ENCODE measurements at regions not wholly inside any gene's neighbourhood (a gene's known extent, or its start where the extent isn't known, plus 50 kb on each side); places are given as distances from the start of the nearest gene placed in this dataset.
"Not testable (repeated sequence)": the region's sequence is repeated elsewhere in the genome, so short reads cannot be mapped to it uniquely, and the experiment has no call there.

DNA sequence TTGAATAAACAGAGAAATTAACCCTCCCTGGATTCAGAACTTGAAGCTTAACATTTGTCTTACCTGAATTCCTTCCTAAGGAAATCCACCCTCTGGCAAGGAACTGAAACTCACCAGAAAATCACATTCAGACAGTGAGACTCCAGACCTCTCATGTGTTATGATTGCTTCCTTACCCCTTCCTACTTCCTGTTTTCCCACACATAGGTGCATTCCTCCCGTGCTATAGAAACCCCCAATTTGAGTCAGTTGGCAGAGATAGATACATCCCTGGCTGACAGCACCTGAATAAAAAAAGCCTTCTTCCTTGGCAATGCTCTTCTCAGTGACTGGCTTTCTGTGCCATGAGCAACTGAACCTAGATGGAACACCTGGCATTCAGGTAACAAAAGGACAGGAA is 157.0 kb upstream of the SMIM31 start:
- no peak for DNase-seq (ENCODE audit: low read depth)

DNA sequence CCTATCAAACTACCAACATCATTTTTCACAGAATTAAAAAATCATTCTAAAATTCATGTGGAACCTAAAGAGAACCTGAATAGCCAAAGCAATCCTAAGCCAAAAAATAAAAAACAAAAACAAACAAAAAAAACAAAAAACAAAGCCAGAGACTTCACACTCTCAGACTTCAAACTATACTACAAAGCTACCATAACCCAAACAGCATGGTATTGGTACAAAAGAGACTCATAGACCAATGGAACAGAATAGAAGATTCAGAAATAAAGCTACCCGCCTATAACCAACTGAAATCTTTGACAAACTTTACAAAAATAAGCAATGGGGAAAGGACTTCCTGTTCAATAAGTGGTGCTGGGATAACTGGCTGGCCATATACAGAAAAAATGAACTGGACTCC is 152.3 kb upstream of the SMIM31 start:
- DNase-seq (ENCODE audit: low read depth) = no peak

DNA sequence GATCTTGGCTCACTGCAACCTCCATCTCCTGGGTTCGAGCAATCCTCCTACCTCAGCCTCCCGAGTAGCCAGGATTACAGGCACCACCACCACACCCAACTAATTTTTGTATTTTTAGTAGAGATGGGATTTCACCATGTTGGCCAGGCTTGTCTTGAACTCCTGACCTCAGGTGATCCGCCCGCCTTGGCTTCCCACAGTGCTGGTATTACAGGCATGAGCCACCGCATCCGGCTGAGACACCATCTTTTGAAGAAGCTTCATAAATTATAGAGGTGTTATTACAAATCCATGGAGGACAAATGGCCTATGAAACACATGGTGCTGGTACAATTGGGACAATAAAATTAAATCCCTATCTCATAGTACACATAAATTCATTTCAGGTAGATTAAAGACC is 148.1 kb upstream of the SMIM31 start:
- not testable (repeated sequence) for DNase-seq (ENCODE audit: low read depth)

DNA sequence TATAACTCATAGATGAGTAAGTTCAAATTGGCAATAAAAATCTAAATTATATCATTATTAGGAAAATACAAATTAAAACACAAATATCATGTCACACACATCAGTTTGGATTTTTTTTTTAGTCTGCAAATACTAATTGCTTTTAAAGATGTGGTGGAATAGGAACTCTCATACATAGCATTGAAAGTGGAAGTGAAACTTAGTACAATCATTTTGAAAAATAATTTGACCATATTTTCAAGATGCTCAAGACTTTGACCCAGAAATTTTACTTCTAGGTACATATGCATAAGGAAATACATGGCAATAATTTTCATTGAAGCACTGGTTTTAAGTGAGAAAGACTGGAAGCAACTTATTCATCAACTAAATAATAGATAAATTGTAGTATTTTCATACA is 147.5 kb upstream of the SMIM31 start:
- no peak for DNase-seq (ENCODE audit: low read depth)

DNA sequence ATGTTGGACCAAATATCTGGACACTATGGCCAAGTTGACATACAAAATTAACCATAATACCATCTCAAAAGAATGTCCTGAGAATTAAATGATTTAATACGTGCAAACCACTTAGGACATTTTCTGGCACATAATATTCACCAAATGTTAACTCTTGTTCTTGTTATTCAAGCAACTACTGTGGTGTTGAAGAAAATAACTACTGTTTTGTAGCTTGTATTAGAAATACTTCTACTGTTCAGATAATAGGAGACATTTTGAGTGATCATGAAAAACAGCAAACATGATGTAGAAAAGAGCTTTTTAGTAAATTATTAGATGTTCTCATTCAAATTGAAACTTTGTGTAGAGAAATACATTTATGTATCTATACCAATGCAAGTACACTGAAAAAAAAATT is 140.7 kb upstream of the SMIM31 start:
- DNase-seq (ENCODE audit: low read depth) = no peak

DNA sequence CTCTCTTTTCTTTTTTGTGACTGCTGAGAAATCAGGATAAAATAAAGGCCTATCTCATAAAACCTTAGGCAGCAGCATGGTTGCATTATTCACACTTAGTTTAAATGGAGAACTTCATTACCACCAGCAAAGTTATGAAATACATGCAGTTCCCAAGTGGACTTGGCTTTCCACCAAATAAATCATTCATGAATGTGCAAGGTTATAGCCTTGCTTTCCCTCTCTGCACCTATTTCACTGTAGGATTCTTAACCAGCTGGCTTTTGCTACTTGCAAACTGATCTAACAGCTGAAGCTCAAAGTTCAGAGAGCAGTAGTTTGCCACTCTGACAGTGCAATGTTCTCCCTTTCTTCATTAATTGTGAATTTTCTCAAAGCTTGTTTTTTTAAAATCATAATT is 140.1 kb upstream of the SMIM31 start:
- no peak for DNase-seq (ENCODE audit: low read depth)

DNA sequence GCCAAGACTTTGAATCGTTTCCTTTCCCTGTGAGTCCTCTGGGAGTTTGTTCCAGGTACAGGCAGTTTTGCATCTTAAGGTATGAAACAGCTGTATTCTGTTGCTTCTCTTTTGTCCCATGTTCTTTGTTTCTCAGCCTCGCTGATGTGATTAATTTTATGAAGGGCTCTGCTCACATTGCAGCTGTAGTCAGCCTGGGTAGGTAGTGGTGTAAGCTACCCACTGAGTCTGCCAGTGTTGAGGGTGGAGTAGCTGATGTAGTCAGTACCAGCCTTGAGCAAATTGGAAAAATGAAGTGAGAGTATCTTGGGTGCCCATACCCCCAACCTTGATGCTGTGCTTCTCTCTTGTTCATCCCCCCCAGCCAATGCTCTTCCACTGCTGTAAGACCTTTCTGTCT is 139.6 kb upstream of the SMIM31 start:
- no peak for DNase-seq (ENCODE audit: low read depth)

DNA sequence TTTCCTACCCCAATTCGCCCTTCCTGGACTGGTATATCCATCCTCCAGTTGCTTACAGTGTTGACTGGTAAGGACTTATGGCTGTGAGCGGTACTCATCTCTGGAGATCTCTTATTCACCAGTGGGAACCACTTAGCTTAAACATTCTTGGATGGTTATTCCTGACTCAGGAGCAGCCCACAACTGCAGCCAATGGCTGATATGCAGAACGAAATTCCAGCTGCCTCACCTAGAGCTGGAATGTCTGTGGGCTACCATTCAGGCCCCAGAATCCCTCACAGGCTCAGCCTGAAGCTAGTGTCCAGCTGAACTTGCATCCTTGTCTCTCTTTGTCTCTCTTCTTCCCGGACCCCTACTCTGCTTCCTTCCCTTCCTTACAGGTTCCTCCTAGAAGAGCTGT is 138.9 kb upstream of the SMIM31 start:
- DNase-seq (ENCODE audit: low read depth) = no peak

DNA sequence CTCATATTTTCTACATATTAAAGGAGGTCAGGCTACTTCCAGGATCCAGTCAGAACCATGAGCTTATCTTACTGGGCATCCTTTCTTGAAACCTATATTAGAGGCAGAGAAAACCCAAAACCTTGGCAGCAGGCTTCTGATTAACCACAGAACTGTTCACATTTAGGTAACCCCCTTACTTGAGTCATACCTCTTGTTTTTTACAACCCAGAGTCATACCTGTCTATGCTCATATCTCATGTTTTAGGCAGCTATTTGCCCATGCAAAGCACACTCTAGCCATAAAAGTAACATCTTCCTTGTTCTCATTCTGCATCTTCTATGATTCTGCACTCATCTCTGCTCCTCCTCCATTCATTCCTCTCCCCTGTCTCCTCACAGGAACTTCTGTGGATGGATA is 138.0 kb upstream of the SMIM31 start:
- no peak for DNase-seq (ENCODE audit: low read depth)

DNA sequence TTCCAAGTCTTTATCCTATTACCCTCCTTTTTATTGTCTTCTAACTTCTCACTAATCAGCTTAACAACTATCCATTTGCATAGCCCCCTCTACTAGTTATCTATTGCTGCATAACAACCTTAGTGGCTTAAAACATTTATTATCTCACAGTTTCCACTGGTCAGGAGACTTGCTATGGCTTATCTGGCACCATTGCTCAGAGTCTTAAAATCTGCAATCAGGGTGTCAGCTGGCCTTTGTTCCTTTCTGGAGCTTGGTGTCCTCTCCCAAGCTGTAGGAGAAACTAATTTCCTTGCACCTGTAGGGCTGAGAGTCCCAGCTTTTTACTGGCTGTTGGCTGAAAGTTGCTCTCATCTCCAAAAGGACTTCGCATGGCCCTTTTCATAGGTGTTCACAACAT is 137.0 kb upstream of the SMIM31 start:
- no peak for DNase-seq (ENCODE audit: low read depth)

DNA sequence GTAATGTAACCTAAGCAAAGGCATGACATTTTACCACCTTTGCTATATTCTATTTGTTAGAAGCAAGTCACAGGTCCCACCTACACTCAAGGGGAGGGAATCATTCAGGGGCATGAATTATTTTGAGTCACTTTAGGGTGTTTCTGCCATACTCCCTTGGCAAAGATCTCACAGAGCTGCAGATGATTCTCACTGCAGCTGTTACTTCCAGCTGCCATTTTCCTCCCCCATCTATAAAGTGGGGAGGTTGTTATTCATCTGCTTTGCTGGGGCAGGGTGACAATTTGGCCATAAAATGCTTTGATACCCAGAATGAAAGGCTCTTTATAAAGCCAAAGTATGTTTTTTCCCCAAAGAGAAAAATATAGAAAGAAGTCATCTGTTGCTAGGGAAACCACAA is 136.5 kb upstream of the SMIM31 start:
- no peak for DNase-seq (ENCODE audit: low read depth)

DNA sequence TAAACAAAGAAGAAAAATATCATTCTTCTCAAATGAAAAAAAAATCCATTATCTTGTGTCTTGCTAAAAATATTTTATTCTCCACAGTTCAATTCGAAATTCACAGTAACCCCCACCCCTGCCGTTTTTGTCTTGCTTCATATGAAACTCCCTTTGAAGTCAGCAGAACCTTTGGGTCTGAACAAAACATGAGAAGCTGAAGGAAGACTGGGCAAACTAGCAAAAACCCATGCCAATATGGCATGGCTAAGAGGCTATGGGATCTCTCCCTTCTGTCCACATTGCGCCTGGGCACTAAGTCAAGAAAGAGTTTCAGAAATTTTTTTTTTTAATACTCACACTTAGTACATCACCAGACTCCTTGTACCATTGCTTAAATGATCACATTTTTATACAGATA is 136.0 kb upstream of the SMIM31 start:
- DNase-seq (ENCODE audit: low read depth) = no peak

DNA sequence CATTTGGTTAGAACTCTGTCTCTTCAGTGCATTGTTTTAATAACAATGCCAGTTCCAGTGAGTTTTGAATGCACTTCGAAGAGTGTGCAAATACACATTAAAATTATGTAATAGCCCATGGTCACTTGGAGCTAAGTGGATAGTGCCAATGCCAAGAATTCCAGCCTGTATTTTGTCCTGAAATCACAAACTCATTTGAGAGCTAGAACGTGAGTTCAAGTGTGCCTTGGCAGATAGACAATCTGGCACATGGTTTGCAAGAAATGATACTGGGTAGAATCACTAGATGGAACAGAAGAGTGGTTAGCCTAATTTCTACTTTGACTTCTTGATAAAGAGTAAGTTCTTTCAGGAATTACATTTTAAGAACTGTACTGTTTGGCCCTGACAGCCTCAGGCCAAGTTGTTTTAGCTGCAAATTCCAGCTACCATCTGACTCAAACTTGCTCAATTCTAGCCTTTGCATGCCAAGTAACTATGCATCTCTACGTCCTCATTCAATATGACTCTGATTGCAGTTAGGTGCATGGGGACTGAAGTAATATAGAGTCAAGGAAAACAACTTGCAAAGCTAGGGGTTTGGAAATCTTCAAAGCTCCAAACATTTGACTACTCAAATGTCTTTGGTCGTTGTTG is 131.9 kb upstream of the SMIM31 start:
- no peak for DNase-seq (ENCODE audit: low read depth)

DNA sequence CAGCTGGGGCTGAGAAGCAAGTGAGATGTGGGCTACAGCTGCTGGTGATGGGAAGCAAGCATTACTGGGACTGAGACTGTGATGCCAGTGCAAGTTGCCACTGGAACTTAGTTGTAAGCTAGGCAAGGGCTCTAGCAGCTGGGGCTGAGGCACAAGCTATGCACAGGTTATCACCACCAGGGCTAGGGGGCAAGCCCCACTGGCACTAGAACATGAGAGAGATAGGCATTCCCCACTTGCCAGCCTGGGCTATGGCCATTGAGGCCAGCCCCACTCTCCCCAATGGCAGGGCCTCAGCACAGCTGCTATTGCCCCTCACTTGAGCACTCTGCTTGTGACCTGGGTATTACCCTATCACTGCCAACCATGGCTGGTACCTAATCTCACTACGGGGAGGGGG is 130.8 kb upstream of the SMIM31 start:
- no peak for DNase-seq (ENCODE audit: low read depth)

DNA sequence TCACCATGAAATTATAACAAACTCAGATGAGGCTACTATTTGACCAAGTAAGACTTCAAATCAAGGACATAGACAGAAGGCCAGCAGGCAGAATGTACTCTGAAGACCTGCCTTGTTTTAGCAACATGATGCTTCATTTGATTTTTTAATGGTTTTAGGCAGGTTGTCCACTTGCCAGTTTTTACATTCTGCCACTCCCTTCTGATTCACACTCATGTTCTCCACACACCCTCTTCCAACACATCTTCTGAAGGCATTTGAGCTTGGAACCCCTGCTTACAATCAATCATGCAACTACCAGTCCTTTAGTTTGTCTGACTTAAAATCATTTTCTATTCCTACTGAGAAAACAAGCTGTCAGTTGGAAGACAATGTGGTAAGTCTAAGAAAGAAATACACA is 114.9 kb upstream of the SMIM31 start:
- no peak for DNase-seq (ENCODE audit: low read depth)

DNA sequence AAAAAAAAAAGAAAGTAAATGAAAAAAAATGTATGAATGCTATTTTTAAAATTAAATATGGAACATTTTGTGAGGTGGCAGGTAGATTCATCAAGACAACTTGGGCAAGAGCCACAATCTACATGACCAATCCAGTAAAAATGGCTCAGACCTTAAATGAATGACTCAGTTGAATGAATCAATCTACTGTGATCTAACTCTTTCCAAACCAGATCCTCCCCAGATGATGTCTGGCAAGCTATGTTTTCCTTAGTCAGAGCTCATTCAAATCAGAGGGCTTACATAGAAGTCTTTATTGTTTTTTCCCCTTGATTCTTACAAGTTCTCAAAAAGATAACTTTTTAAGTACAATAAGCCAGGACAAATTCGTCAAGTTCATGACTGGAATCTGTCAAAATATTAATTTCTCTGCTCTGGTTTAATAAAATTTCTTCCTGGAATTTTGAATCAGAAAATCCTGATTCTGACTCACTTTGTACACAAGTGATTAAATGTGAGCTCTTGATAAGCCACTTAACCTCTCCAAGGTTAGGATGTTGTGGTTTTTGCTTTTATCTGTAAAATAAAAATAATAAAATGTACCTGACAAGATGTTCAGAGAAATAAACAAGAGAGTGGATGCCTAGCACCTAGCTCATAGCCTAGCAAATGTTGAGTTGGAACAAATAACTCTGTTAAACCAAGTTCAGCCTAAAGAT is 105.6 kb upstream of the SMIM31 start:
- DNase-seq (ENCODE audit: low read depth) = no peak

DNA sequence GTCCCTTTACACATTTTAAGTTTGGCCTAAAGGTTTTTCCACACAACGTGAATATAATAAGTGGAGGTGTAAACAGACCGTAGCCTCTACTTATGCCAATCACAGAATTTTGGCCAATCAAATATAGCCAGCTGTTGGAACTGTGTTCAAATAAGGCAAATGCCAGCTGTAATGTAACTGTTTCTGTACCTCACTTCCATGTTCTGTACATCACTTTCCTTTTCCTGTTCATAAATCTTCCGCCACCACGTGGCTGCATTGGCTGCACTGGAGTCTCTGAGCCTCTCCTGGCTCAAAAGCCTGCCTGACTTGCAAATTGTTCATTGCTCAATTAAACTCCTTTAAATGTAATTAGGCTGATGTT is 105.1 kb upstream of the SMIM31 start:
- no peak for DNase-seq (ENCODE audit: low read depth)

DNA sequence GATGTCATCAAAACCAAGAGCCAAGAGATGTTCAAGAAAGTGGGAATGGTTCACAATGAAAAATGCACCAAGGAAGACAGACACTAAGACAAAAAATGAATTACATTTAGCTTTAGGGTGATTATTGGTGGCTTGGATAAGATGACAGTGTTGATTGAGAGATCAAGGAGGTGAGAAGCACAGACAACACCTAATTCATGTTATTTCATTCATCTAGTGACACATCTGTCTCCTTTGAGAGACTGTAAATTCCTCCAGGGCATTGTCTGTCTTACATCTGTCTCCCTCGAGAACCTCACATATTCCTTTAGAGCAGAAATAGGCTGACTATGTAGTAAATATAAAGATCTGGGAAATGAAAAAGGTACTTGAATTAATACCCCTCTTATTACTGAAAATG is 94.2 kb upstream of the SMIM31 start:
- no peak for DNase-seq (ENCODE audit: low read depth)

DNA sequence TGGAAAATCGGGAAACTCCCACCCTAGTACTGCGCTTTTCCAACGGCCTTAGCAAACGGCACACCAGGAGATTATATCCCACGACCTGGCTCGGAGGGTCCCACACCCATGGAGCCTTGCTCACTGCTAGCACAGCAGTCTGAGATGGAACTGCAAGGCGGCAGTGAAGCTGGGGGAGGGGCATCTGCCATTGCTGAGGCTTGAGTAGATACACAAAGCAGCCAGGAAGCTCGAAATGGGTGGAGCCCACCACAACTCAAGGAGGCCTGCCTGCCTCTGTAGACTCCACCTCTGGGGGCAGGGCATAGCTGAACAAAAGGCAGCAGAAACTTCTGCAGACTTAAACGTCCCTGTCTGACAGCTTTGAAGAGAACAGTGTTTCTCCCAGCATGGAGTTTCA is 77.8 kb upstream of the SMIM31 start:
- DNase-seq (ENCODE audit: low read depth) = not testable (repeated sequence)

DNA sequence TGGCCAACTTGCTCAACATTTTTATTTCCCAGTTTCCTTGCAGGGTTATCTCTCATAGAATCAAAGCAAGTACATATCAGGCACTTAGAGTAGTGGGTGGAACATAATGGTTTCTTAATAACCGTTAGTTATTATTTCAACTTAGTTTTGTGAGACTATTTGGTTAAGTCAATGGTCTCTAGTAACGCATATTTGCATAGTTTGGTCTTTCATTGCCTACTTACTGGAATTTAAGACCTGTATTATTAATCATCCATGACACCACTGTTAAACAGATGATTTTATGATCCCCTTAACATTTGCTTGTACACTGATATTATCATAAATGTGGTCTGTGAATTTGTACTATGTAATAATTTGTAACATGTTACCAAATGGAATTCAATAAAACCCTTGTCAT is 70.9 kb upstream of the SMIM31 start:
- DNase-seq (ENCODE audit: low read depth) = no peak

DNA sequence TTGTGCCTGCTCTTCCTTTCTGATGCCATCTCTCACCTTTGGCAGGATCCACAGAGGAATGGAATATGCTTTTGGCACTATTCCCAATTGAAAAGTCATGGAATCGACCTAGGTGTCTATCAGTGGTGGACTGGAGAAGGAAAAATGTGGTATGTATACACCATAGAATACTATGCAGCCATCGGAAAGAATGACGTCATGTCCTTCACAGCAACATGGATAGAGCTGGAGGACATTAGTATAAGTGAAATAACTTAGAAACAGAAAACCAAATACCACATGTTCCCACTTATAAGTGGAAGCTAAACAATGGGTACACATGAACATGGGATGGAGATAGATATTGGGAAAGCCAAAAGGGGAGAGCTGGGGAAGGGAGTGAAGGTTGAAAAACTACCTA is 58.3 kb upstream of the SMIM31 start:
- DNase-seq (ENCODE audit: low read depth) = no peak

DNA sequence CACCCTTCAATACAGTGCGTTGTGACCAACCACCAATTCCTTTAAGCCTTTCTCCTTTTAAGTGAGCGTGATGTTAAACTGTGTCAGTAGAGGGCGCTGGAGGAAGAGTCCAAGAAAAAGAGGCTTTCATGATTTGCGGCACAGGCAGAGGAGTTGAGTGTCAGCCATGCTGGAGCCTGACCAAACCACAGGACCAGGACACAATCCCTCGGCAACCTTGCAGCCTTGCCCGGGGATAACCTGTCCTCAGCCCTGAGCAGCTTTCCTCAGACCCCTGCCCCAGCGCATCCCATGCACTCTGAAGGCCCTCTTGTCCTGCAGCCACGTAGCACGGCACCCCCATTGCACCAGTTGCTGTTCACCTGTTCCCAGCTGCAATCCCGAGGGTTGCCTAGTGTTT is 53.5 kb upstream of the SMIM31 start:
- no peak for DNase-seq (ENCODE audit: low read depth)

DNA sequence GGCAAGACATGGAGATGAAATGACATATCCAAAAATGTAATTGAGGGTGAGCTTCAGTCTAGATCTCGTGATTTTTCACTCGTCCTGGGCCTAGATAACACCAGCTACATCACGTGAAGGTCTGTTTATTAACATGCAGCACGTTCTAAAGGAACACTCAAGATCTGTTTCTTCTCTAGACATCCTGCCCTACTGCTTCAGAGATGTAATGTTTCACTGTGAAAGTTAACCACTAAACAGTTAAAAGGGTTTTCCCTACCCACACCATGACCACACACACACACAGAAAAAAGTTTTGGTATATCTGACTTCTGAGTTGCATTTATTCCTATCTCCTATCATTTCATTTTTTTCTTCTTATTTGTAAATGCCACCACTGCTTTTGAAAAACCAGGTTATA is 52.3 kb upstream of the SMIM31 start:
- no peak for DNase-seq (ENCODE audit: low read depth)
